ENCODE measurements at regions not wholly inside any gene's neighbourhood (a gene's known extent, or its start where the extent isn't known, plus 50 kb on each side); places are given as distances from the start of the nearest gene placed in this dataset.

- no peak overlapping the region for H3K27ac ChIP-seq
- no peak for TF ChIP-seq CTCF (conservative IDR thresholded peaks at IDR 0.05)
Observed at GRCh38 chr4:189769131-189769530, 171.5 kb upstream of the FRG1 start.

- no peak for TF ChIP-seq CTCF (conservative IDR thresholded peaks at IDR 0.05)
- H3K27ac ChIP-seq = no peak overlapping the region
Observed at GRCh38 chr4:189771696-189772361, 168.8 kb upstream of the FRG1 start.

- TF ChIP-seq CTCF (conservative IDR thresholded peaks at IDR 0.05) = no peak
- no peak overlapping the region for H3K27ac ChIP-seq
Observed at GRCh38 chr4:189773909-189774308, 166.8 kb upstream of the FRG1 start.

- TF ChIP-seq CTCF (conservative IDR thresholded peaks at IDR 0.05) = no peak
Observed at GRCh38 chr4:189779281-189779980, 161.2 kb upstream of the FRG1 start.

GRCh38 chr4:189780391-189780790, 160.3 kb upstream of the FRG1 start:
- no peak overlapping the region for H3K27ac ChIP-seq
- no peak for TF ChIP-seq CTCF (conservative IDR thresholded peaks at IDR 0.05)

More at GRCh38 chr4:189779281-189779980, 161.2 kb upstream of the FRG1 start:
- no peak overlapping the region for H3K27ac ChIP-seq

- no peak for TF ChIP-seq CTCF (conservative IDR thresholded peaks at IDR 0.05)
- H3K27ac ChIP-seq = no peak overlapping the region
Observed at GRCh38 chr4:189784651-189785050, 156.0 kb upstream of the FRG1 start.

- no peak for TF ChIP-seq CTCF (conservative IDR thresholded peaks at IDR 0.05)
- H3K27ac ChIP-seq = no peak overlapping the region
Observed at GRCh38 chr4:189785257-189785656, 155.4 kb upstream of the FRG1 start.

Measured in VCaP (cell line).